ENCODE measurements at regions not wholly inside any gene's neighbourhood (a gene's known extent, or its start where the extent isn't known, plus 50 kb on each side); places are given as distances from the start of the nearest gene placed in this dataset.

GRCh38 chr7:47024991-47025390, 556.9 kb downstream of the TNS3 start:
- no peak for TF ChIP-seq L3MBTL2 (conservative IDR thresholded peaks at IDR 0.05)
- TF ChIP-seq TARDBP (IDR thresholded peaks at IDR 0.05): no peak
- TF ChIP-seq FOXK2 (IDR thresholded peaks at IDR 0.05): no peak
- no peak for TF ChIP-seq LEF1 (IDR thresholded peaks at IDR 0.05; ENCODE audit: borderline replicate concordance)
- no peak for TF ChIP-seq HDGF (IDR thresholded peaks at IDR 0.05; ENCODE audit: borderline replicate concordance)
- TF ChIP-seq PKNOX1 (IDR thresholded peaks at IDR 0.05): no peak
- TF ChIP-seq CTBP1 (IDR thresholded peaks at IDR 0.05; ENCODE audit: borderline replicate concordance): no peak
- TF ChIP-seq FOXM1 (IDR thresholded peaks at IDR 0.05; ENCODE audit: borderline replicate concordance): no peak
- no peak for TF ChIP-seq FOXA1 (IDR thresholded peaks at IDR 0.05)
- no peak for TF ChIP-seq NFRKB (IDR thresholded peaks at IDR 0.05)
- no peak for TF ChIP-seq SUZ12 (IDR thresholded peaks at IDR 0.05)
- ChIA-PET CTCF (interaction anchor here (0.6 kb wide), 1 partner anchor 344 kb away, joined by 3 read pairs; no protein-coding TSS in a partner anchor), POLR2A (no interaction called here)
- no peak for DNase-seq (ENCODE audit: extremely low spot score)

GRCh38 chr7:47008461-47008860, 573.5 kb downstream of the TNS3 start:
- no peak for DNase-seq (ENCODE audit: extremely low spot score)
- TF ChIP-seq LEF1 (IDR thresholded peaks at IDR 0.05; ENCODE audit: borderline replicate concordance): no peak
- TF ChIP-seq SUZ12 (IDR thresholded peaks at IDR 0.05): no peak
- TF ChIP-seq ELF4 (IDR thresholded peaks at IDR 0.05): no peak
- no peak for TF ChIP-seq BHLHE40 (IDR thresholded peaks at IDR 0.05; ENCODE audit: borderline replicate concordance)
- no peak for TF ChIP-seq FOXK2 (IDR thresholded peaks at IDR 0.05)
- TF ChIP-seq ZNF384 (IDR thresholded peaks at IDR 0.05): no peak
- TF ChIP-seq NFRKB (IDR thresholded peaks at IDR 0.05): no peak
- no peak for TF ChIP-seq TARDBP (IDR thresholded peaks at IDR 0.05)
- no peak for TF ChIP-seq ARNT (IDR thresholded peaks at IDR 0.05)
- no peak for TF ChIP-seq FOXA1 (IDR thresholded peaks at IDR 0.05)
- CTCF ChIA-PET: no interaction called here
- POLR2A ChIA-PET: no interaction called here

GRCh38 chr7:47007471-47007870, 574.4 kb downstream of the TNS3 start:
- TF ChIP-seq SUZ12 (IDR thresholded peaks at IDR 0.05) (no peak), FOXA1 (IDR thresholded peaks at IDR 0.05) (no peak), TARDBP (IDR thresholded peaks at IDR 0.05) (no peak), ELF4 (IDR thresholded peaks at IDR 0.05) (no peak), ARNT (IDR thresholded peaks at IDR 0.05) (no peak), L3MBTL2 (conservative IDR thresholded peaks at IDR 0.05) (no peak), SP1 (IDR thresholded peaks at IDR 0.05) (no peak), NFRKB (IDR thresholded peaks at IDR 0.05) (no peak), PKNOX1 (IDR thresholded peaks at IDR 0.05) (no peak), CTBP1 (IDR thresholded peaks at IDR 0.05; ENCODE audit: borderline replicate concordance) (no peak), HDGF (IDR thresholded peaks at IDR 0.05; ENCODE audit: borderline replicate concordance) (no peak), FOXK2 (IDR thresholded peaks at IDR 0.05) (no peak), LEF1 (IDR thresholded peaks at IDR 0.05; ENCODE audit: borderline replicate concordance) (no peak), FOXM1 (IDR thresholded peaks at IDR 0.05; ENCODE audit: borderline replicate concordance) (no peak), BHLHE40 (IDR thresholded peaks at IDR 0.05; ENCODE audit: borderline replicate concordance) (no peak), ZNF384 (IDR thresholded peaks at IDR 0.05) (no peak)
- POLR2A ChIA-PET: no interaction called here
- CTCF ChIA-PET: no interaction called here
- DNase-seq (ENCODE audit: extremely low spot score): no peak

GRCh38 chr7:47000561-47000960, 581.4 kb downstream of the TNS3 start:
- DNase-seq (ENCODE audit: extremely low spot score): no peak
- TF ChIP-seq SP1 (IDR thresholded peaks at IDR 0.05) (no peak), FOXA1 (IDR thresholded peaks at IDR 0.05) (no peak), HDGF (IDR thresholded peaks at IDR 0.05; ENCODE audit: borderline replicate concordance) (no peak)
- ChIA-PET CTCF (no interaction called here), POLR2A (no interaction called here)

- TF ChIP-seq SUZ12 (IDR thresholded peaks at IDR 0.05): no peak
- no peak for TF ChIP-seq SP1 (IDR thresholded peaks at IDR 0.05)
- no peak for TF ChIP-seq ELF4 (IDR thresholded peaks at IDR 0.05)
- DNase-seq (ENCODE audit: extremely low spot score): no peak
- POLR2A ChIA-PET: no interaction called here
- CTCF ChIA-PET: no interaction called here
Observed at GRCh38 chr7:46999866-47000265, 582.0 kb downstream of the TNS3 start.

GRCh38 chr7:46996972-46997371, 584.9 kb downstream of the TNS3 start:
- CTCF ChIA-PET: no interaction called here
- POLR2A ChIA-PET: no interaction called here
- DNase-seq (ENCODE audit: extremely low spot score): no peak
- TF ChIP-seq FOXK2 (IDR thresholded peaks at IDR 0.05) (no peak), SUZ12 (IDR thresholded peaks at IDR 0.05) (no peak), ZNF384 (IDR thresholded peaks at IDR 0.05) (no peak), PKNOX1 (IDR thresholded peaks at IDR 0.05) (no peak), FOXA1 (IDR thresholded peaks at IDR 0.05) (no peak), ELF4 (IDR thresholded peaks at IDR 0.05) (no peak), BHLHE40 (IDR thresholded peaks at IDR 0.05; ENCODE audit: borderline replicate concordance) (no peak), CTBP1 (IDR thresholded peaks at IDR 0.05; ENCODE audit: borderline replicate concordance) (no peak), ARNT (IDR thresholded peaks at IDR 0.05) (no peak), NFRKB (IDR thresholded peaks at IDR 0.05) (no peak), HDGF (IDR thresholded peaks at IDR 0.05; ENCODE audit: borderline replicate concordance) (no peak), TARDBP (IDR thresholded peaks at IDR 0.05) (no peak), FOXM1 (IDR thresholded peaks at IDR 0.05; ENCODE audit: borderline replicate concordance) (no peak)

GRCh38 chr7:46993396-46993795, 588.5 kb downstream of the TNS3 start:
- ChIA-PET POLR2A (no interaction called here), CTCF (no interaction called here)
- TF ChIP-seq FOXM1 (IDR thresholded peaks at IDR 0.05; ENCODE audit: borderline replicate concordance) (no peak), L3MBTL2 (conservative IDR thresholded peaks at IDR 0.05) (no peak), TARDBP (IDR thresholded peaks at IDR 0.05) (no peak), SP1 (IDR thresholded peaks at IDR 0.05) (no peak), ZNF384 (IDR thresholded peaks at IDR 0.05) (no peak), FOXK2 (IDR thresholded peaks at IDR 0.05) (no peak), ELF4 (IDR thresholded peaks at IDR 0.05) (no peak), PKNOX1 (IDR thresholded peaks at IDR 0.05) (no peak), HDGF (IDR thresholded peaks at IDR 0.05; ENCODE audit: borderline replicate concordance) (no peak), NFRKB (IDR thresholded peaks at IDR 0.05) (no peak), BHLHE40 (IDR thresholded peaks at IDR 0.05; ENCODE audit: borderline replicate concordance) (no peak), ARNT (IDR thresholded peaks at IDR 0.05) (no peak), LEF1 (IDR thresholded peaks at IDR 0.05; ENCODE audit: borderline replicate concordance) (no peak), SUZ12 (IDR thresholded peaks at IDR 0.05) (no peak), CTBP1 (IDR thresholded peaks at IDR 0.05; ENCODE audit: borderline replicate concordance) (no peak)
- DNase-seq (ENCODE audit: extremely low spot score): no peak

Measured in HEK293T (cell line).